ENCODE measurements at regions not wholly inside any gene's neighbourhood (a gene's known extent, or its start where the extent isn't known, plus 50 kb on each side); places are given as distances from the start of the nearest gene placed in this dataset.

DNA sequence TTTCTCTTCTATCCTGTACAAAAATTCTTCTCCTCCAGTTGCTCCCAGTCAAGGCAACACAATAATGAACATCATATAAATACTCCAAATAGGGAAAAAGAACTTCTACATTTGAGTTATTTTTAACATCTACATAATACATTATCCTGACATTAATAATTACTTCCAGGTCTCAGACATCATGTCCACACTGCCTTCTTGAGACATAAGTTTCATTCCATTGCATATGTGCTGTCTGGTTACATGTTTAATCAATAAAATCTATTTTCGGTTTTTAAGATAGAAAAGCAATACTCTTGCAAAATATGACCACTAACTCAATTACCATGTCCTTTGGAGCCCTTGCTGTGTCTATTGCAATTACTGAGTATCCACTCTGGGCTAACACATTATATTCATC lies 881.9 kb downstream of the GALC start:
- TF ChIP-seq CTCF (IDR thresholded peaks at IDR 0.05; ENCODE audit: extremely low read depth, missing control alignments) = no peak
- no peak for DNase-seq (ENCODE audit: low spot score)

- TF ChIP-seq CTCF (IDR thresholded peaks at IDR 0.05; ENCODE audit: extremely low read depth, missing control alignments) = no peak
Measured at GRCh38 chr14:87109271-87109670, 883.7 kb downstream of the GALC start.

DNA sequence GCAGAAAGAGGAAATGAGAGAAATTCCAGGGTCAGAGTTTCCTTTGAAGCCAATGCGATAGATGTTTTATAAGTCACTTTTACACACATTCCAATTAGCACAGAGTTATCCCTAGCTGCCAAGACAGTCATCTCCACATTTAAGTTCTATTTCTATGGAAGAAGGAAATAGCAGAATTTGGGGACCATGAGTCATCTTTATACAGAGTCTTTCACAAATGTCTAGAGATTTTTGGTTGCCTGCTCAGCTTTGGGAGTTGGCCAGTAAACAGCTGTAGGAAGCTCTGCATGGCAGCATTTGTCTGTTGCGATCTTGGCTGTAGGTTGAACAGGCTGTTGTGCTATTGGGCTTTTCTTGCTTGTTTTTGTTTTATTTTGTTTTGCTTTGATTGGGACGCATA lies 884.3 kb downstream of the GALC start:
- TF ChIP-seq CTCF (IDR thresholded peaks at IDR 0.05; ENCODE audit: extremely low read depth, missing control alignments) = no peak
- no peak for DNase-seq (ENCODE audit: low spot score)

More at GRCh38 chr14:87109271-87109670, 883.7 kb downstream of the GALC start:
- DNase-seq (ENCODE audit: low spot score) = no peak

- no peak for TF ChIP-seq CTCF (IDR thresholded peaks at IDR 0.05; ENCODE audit: extremely low read depth, missing control alignments)
- DNase-seq (ENCODE audit: low spot score) = no peak
Measured at GRCh38 chr14:87102811-87103378, 890.1 kb downstream of the GALC start.

GRCh38 chr14:87097015-87097414 lies 896.0 kb downstream of the GALC start:
- no peak for TF ChIP-seq CTCF (IDR thresholded peaks at IDR 0.05; ENCODE audit: extremely low read depth, missing control alignments)

DNA sequence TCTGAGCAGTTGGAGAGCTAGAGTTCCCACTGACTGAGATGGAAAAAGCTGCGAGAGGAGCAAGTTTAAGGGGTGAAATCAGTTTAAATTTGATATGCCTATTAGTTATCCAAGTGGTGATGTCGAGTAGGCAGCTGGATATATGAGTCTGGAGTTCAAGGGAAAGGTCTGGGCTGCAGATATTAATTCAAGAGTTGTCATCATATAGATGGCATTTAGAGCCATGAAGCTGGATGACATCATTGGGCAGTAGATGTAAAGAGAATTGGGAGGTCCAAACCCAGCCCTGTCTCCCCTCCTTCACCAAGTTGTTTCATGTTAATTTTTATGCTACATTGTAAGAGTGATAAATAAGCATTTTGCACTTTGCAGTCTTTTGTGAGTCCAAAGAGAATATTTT lies 898.1 kb downstream of the GALC start:
- TF ChIP-seq CTCF (IDR thresholded peaks at IDR 0.05; ENCODE audit: extremely low read depth, missing control alignments) = no peak
- DNase-seq (ENCODE audit: low spot score) = no peak

More at GRCh38 chr14:87097015-87097414, 896.0 kb downstream of the GALC start:
- DNase-seq (ENCODE audit: low spot score) = no peak

- TF ChIP-seq CTCF (IDR thresholded peaks at IDR 0.05; ENCODE audit: extremely low read depth, missing control alignments) = no peak
- no peak for DNase-seq (ENCODE audit: low spot score)
Measured at GRCh38 chr14:87088588-87088987, 904.4 kb downstream of the GALC start.
